ENCODE measurements at regions not wholly inside any gene's neighbourhood (a gene's known extent, or its start where the extent isn't known, plus 50 kb on each side); places are given as distances from the start of the nearest gene placed in this dataset.
A peak's percentile ranks its signal among the peaks of the same experiment; 100 is the strongest.
"Not testable (repeated sequence)": the region's sequence is repeated elsewhere in the genome, so short reads cannot be mapped to it uniquely, and the experiment has no call there.

GRCh38 chr15:29550834-29551465 lies 271.3 kb downstream of the TJP1 start:
- DNase-seq = no peak

- no peak for DNase-seq
These were observed 274.3 kb downstream of the TJP1 start for GRCh38 chr15:29548006-29548405.

GRCh38 chr15:29544513-29545128 lies 275.0 kb upstream of the NSMCE3 start:
- DNase-seq = no peak

- DNase-seq = no peak
These were observed 273.4 kb upstream of the NSMCE3 start for GRCh38 chr15:29542994-29543393.

GRCh38 chr15:29541309-29541708 lies 271.7 kb upstream of the NSMCE3 start:
- DNase-seq = no peak

GRCh38 chr15:29540479-29540878 lies 270.9 kb upstream of the NSMCE3 start:
- DNase-seq = no peak

GRCh38 chr15:29539736-29540135 lies 270.1 kb upstream of the NSMCE3 start:
- no peak for DNase-seq

- DNase-seq = peak; percentile 49
These were observed 268.4 kb upstream of the NSMCE3 start for GRCh38 chr15:29538044-29538443.

- no peak for DNase-seq
These were observed 266.3 kb upstream of the NSMCE3 start for GRCh38 chr15:29535952-29536351.

GRCh38 chr15:29534378-29534777 lies 264.8 kb upstream of the NSMCE3 start:
- DNase-seq = peak; percentile 21

GRCh38 chr15:29533647-29534046 lies 264.0 kb upstream of the NSMCE3 start:
- peak; percentile 39 for DNase-seq

GRCh38 chr15:29532296-29532695 lies 262.7 kb upstream of the NSMCE3 start:
- no peak for DNase-seq

- no peak for DNase-seq
These were observed 261.3 kb upstream of the NSMCE3 start for GRCh38 chr15:29530966-29531365.

GRCh38 chr15:29529043-29529442 lies 259.4 kb upstream of the NSMCE3 start:
- no peak for DNase-seq

GRCh38 chr15:29528276-29528675 lies 258.7 kb upstream of the NSMCE3 start:
- DNase-seq = no peak

GRCh38 chr15:29526802-29527201 lies 257.2 kb upstream of the NSMCE3 start:
- no peak for DNase-seq

GRCh38 chr15:29522373-29523276 lies 253.0 kb upstream of the NSMCE3 start:
- DNase-seq = peak; percentile 50

- DNase-seq = peak; percentile 53
These were observed 248.8 kb upstream of the NSMCE3 start for GRCh38 chr15:29518442-29518841.

- DNase-seq = no peak
These were observed 248.2 kb upstream of the NSMCE3 start for GRCh38 chr15:29517829-29518228.

- peak; percentile 65 for DNase-seq
These were observed 247.3 kb upstream of the NSMCE3 start for GRCh38 chr15:29516929-29517328.

- DNase-seq = peak; percentile 12
These were observed 245.3 kb upstream of the NSMCE3 start for GRCh38 chr15:29514926-29515325.

GRCh38 chr15:29511663-29512062 lies 242.0 kb upstream of the NSMCE3 start:
- no peak for DNase-seq

GRCh38 chr15:29505535-29505934 lies 235.9 kb upstream of the NSMCE3 start:
- not testable (repeated sequence) for DNase-seq

All from kidney glomerular epithelial cell (primary cell).